Glutamatergic neuron (in vitro differentiated cells): ENCODE measurements at regions not wholly inside any gene's neighbourhood (a gene's known extent, or its start where the extent isn't known, plus 50 kb on each side); places are given as distances from the start of the nearest gene placed in this dataset.

ENCODE experiments used
- DNase-seq: peaks from one replicate; pipeline ENCODE4 v3.0.0; 2022
- H3K27ac Mint-ChIP-seq: one replicate; pipeline ENCODE4 v1.8.0; 2020; ENCODE audit warnings: mild to moderate bottlenecking, mixed read lengths, inconsistent platforms; ENCODE audit not compliant: unreplicated experiment
- H3K27me3 Mint-ChIP-seq: one replicate; pipeline ENCODE4 v1.8.0; 2020; ENCODE audit warnings: mild to moderate bottlenecking, moderate library complexity, mixed read lengths, inconsistent platforms; ENCODE audit not compliant: unreplicated experiment
- H3K36me3 Mint-ChIP-seq: one replicate; pipeline ENCODE4 v1.8.0; 2020; ENCODE audit warnings: mild to moderate bottlenecking, mixed read lengths, inconsistent platforms; ENCODE audit not compliant: unreplicated experiment
- H3K4me1 Mint-ChIP-seq: one replicate; pipeline ENCODE4 v1.8.0; 2020; ENCODE audit warnings: mild to moderate bottlenecking, low read depth, mixed read lengths, inconsistent platforms; ENCODE audit not compliant: unreplicated experiment
- H3K4me3 Mint-ChIP-seq: one replicate; pipeline ENCODE4 v1.8.0; 2020; ENCODE audit warnings: mild to moderate bottlenecking, mixed read lengths, inconsistent platforms; ENCODE audit not compliant: unreplicated experiment
- H3K9me3 Mint-ChIP-seq: one replicate; pipeline ENCODE4 v1.8.0; 2020; ENCODE audit warnings: mild to moderate bottlenecking, moderate library complexity, mixed read lengths, inconsistent platforms; ENCODE audit not compliant: unreplicated experiment
- TF ChIP-seq, protein P1 (sequence below): fragments of 200-600 bp; sonication (generic); IDR thresholded peaks from one replicate; pipeline ENCODE4 v1.5.0; 2021; ENCODE audit not compliant: partially characterized antibody, unreplicated experiment

GRCh38 chr16:65889533-65889966, 476.9 kb upstream of the CDH5 start:
- DNase-seq = no peak
- no peak overlapping the region for H3K4me3 Mint-ChIP-seq
- H3K4me1 Mint-ChIP-seq = no peaks in the 10 kb centered on the region
- TF ChIP-seq, protein P1, sequence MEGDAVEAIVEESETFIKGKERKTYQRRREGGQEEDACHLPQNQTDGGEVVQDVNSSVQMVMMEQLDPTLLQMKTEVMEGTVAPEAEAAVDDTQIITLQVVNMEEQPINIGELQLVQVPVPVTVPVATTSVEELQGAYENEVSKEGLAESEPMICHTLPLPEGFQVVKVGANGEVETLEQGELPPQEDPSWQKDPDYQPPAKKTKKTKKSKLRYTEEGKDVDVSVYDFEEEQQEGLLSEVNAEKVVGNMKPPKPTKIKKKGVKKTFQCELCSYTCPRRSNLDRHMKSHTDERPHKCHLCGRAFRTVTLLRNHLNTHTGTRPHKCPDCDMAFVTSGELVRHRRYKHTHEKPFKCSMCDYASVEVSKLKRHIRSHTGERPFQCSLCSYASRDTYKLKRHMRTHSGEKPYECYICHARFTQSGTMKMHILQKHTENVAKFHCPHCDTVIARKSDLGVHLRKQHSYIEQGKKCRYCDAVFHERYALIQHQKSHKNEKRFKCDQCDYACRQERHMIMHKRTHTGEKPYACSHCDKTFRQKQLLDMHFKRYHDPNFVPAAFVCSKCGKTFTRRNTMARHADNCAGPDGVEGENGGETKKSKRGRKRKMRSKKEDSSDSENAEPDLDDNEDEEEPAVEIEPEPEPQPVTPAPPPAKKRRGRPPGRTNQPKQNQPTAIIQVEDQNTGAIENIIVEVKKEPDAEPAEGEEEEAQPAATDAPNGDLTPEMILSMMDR = no peak
- H3K36me3 Mint-ChIP-seq = no peaks in the 10 kb centered on the region
- no peaks in the 10 kb centered on the region for H3K27me3 Mint-ChIP-seq
- H3K9me3 Mint-ChIP-seq = no peaks in the 10 kb centered on the region
- H3K27ac Mint-ChIP-seq = no peak overlapping the region

- no peaks in the 10 kb centered on the region for H3K9me3 Mint-ChIP-seq
- no peak for DNase-seq
- no peaks in the 10 kb centered on the region for H3K27me3 Mint-ChIP-seq
- TF ChIP-seq, protein P1 = no peak
- no peaks in the 10 kb centered on the region for H3K4me1 Mint-ChIP-seq
- H3K27ac Mint-ChIP-seq = no peak overlapping the region
- H3K36me3 Mint-ChIP-seq = no peaks in the 10 kb centered on the region
- no peak overlapping the region for H3K4me3 Mint-ChIP-seq
These were observed 478.3 kb upstream of the CDH5 start for GRCh38 chr16:65888201-65888600.

GRCh38 chr16:65884018-65884417, 482.5 kb upstream of the CDH5 start:
- Mint-ChIP-seq H3K27me3 (no peaks in the 10 kb centered on the region), H3K9me3 (peaks cover under 1% of the 10 kb centered on the region), H3K4me1 (no peaks in the 10 kb centered on the region), H3K4me3 (no peak overlapping the region), H3K36me3 (no peaks in the 10 kb centered on the region), H3K27ac (no peak overlapping the region)
- TF ChIP-seq, protein P1 = no peak
- no peak for DNase-seq

GRCh38 chr16:65878347-65878746, 488.1 kb upstream of the CDH5 start:
- DNase-seq = no peak
- peaks cover 3% of the 10 kb centered on the region for H3K9me3 Mint-ChIP-seq
- no peak overlapping the region for H3K4me3 Mint-ChIP-seq
- TF ChIP-seq, protein P1 = no peak
- no peaks in the 10 kb centered on the region for H3K27me3 Mint-ChIP-seq
- no peaks in the 10 kb centered on the region for H3K4me1 Mint-ChIP-seq
- H3K27ac Mint-ChIP-seq = no peak overlapping the region
- H3K36me3 Mint-ChIP-seq = peaks cover 4% of the 10 kb centered on the region

DNA sequence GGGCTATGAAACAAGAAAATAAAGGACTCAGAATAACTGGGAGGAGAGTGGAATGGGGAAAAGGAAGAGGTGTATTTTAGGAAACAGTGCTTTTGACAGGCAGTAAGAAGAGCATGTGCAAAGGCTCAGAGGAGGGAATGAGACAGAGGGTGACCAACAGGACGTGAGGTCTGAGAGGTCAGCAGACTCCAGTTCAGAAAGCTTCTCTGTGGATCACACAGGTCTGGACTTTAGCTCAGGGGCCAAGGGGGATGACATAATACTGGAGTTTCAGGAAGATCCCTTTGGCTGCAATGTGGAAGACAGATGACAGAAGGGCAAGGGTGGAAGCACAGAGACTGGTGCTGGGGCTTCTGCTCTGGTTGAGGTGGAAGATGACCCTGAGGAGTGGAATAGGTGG, 489.9 kb upstream of the CDH5 start:
- Mint-ChIP-seq H3K4me3 (no peak overlapping the region), H3K27ac (no peak overlapping the region), H3K36me3 (peaks cover 4% of the 10 kb centered on the region), H3K4me1 (no peaks in the 10 kb centered on the region), H3K27me3 (no peaks in the 10 kb centered on the region), H3K9me3 (peaks cover 3% of the 10 kb centered on the region)
- no peak for DNase-seq
- TF ChIP-seq, protein P1 = no peak
